Gastrocnemius medialis (tissue), 4 donors: ENCODE measurements at regions not wholly inside any gene's neighbourhood (a gene's known extent, or its start where the extent isn't known, plus 50 kb on each side); places are given as distances from the start of the nearest gene placed in this dataset.
"Not testable (repeated sequence)": the region's sequence is repeated elsewhere in the genome, so short reads cannot be mapped to it uniquely, and the experiment has no call there.

Experiments
- ATAC-seq, 2 donors: fragments of 150-250 bp; one replicate each; pipeline ENCODE4 v1.9.1; 2016
- DNase-seq, 2 donors: peaks; one replicate each; pipeline ENCODE4 v3.0.0-alpha.2; 2019
- H3K27ac ChIP-seq, 4 donors: fragments of 200-600 bp; sonication (generic); 1 replicate in 1 of 4; 2 replicates in 3 of 4; pipeline ENCODE4 v1.5.1; 2016 to 2018; ENCODE audit warnings: mild to moderate bottlenecking in 2 of 4, moderate library complexity in 1 of 4
- H3K27me3 ChIP-seq, 3 donors: fragments of 200-600 bp; sonication (generic) in 2 of 3; 1 replicate in 1 of 3; 2 replicates in 2 of 3; pipeline versions ENCODE4 v1.5.1 to v1.6.0; 2016 to 2019; ENCODE audit warnings: mild to moderate bottlenecking in 1 of 3, moderate library complexity in 1 of 3
- H3K36me3 ChIP-seq, 2 donors: fragments of 200-600 bp; sonication (generic) in 1 of 2; one replicate each; pipeline ENCODE4 v1.5.1; 2017 to 2018
- H3K4me1 ChIP-seq, 2 donors: fragments of 200-600 bp; sonication (generic) in 1 of 2; one replicate each; pipeline ENCODE4 v1.5.1; 2016 to 2017; ENCODE audit warnings: mild to moderate bottlenecking in 2 of 2
- H3K4me3 ChIP-seq, 4 donors: fragments of 200-600 bp; sonication (generic) in 3 of 4; 1 replicate in 1 of 4; 2 replicates in 3 of 4; pipeline ENCODE4 v1.5.1; 2016 to 2019; ENCODE audit warnings: mild to moderate bottlenecking in 2 of 4
- H3K9me3 ChIP-seq, 3 donors: fragments of 200-600 bp; sonication (generic) in 2 of 3; 1 replicate in 1 of 3; 2 replicates in 2 of 3; pipeline ENCODE4 v1.5.1; 2016 to 2019
- POLR2A ChIP-seq, 2 donors: fragments of 450-650 bp; IDR thresholded peaks; one replicate each; pipeline ENCODE4 v1.6.1; 2017; ENCODE audit warnings: antibody characterized with exemption in 2 of 2, mild to moderate bottlenecking in 2 of 2, moderate library complexity in 2 of 2
- in situ Hi-C, 4 donors: fragments of 200-750 bp; cut with MboI; loops; one replicate each; pipeline versions ENCODE4 v1.15.0 to v1.8.0; 2017; ENCODE audit warnings: low sequenced_read_pairs in 4 of 4
- intact Hi-C: fragments of 100-400 bp; cut with DNase I; formaldehyde crosslinking; loops from one replicate; pipeline ENCODE4 v1.15.1; 2023; ENCODE audit warnings: low total_unique reads
- TF ChIP-seq, protein P1 (sequence below), 5 experiments: fragments of 450-650 bp in 3 of 5; fragments of 200-600 bp in 2 of 5; sonication (generic) in 2 of 5; IDR thresholded peaks in 4 of 5; conservative IDR thresholded peaks in 1 of 5; 1 replicate in 4 of 5; 2 replicates in 1 of 5; pipeline ENCODE4 v1.5.1; 2016 to 2019; ENCODE audit warnings: antibody characterized with exemption in 5 of 5, mild to moderate bottlenecking in 3 of 5, moderate library complexity in 3 of 5

DNA sequence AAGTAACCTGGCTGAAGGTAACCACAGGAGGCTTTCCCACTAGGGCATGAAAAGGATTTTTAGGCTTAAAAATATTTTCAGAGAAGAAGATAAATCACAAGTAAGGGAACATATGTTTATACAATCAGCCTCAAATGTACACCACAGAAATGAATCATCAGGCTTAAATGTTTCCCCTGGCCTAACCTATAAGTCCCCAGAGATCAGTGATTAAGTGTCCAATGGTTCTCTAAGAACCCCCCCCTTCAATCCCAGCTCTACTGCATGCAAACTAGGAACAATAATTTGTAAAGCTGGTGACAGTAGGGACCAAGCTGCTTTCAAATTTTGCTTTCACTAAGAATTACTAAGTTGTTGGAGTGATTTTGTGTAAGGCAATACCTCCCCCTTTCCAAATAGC lies 431.6 kb upstream of the LMCD1 start:
- H3K4me3 ChIP-seq: no peak overlapping the region
- intact Hi-C loops (no loop called here), in situ Hi-C loops (no loop called here)
- no peaks in the 10 kb centered on the region for H3K4me1 ChIP-seq
- H3K36me3 ChIP-seq: no peaks in the 10 kb centered on the region
- TF ChIP-seq, protein P1, sequence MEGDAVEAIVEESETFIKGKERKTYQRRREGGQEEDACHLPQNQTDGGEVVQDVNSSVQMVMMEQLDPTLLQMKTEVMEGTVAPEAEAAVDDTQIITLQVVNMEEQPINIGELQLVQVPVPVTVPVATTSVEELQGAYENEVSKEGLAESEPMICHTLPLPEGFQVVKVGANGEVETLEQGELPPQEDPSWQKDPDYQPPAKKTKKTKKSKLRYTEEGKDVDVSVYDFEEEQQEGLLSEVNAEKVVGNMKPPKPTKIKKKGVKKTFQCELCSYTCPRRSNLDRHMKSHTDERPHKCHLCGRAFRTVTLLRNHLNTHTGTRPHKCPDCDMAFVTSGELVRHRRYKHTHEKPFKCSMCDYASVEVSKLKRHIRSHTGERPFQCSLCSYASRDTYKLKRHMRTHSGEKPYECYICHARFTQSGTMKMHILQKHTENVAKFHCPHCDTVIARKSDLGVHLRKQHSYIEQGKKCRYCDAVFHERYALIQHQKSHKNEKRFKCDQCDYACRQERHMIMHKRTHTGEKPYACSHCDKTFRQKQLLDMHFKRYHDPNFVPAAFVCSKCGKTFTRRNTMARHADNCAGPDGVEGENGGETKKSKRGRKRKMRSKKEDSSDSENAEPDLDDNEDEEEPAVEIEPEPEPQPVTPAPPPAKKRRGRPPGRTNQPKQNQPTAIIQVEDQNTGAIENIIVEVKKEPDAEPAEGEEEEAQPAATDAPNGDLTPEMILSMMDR (IDR thresholded peaks at IDR 0.05 in 4 of 5, conservative IDR thresholded peaks at IDR 0.05 in 1 of 5): no peak
- TF ChIP-seq POLR2A (IDR thresholded peaks at IDR 0.05): no peak
- no peaks in the 10 kb centered on the region for H3K9me3 ChIP-seq
- ATAC-seq (no peak), DNase-seq (no peak)
- H3K27ac ChIP-seq: no peak overlapping the region
- H3K27me3 ChIP-seq: no peaks in the 10 kb centered on the region

DNA sequence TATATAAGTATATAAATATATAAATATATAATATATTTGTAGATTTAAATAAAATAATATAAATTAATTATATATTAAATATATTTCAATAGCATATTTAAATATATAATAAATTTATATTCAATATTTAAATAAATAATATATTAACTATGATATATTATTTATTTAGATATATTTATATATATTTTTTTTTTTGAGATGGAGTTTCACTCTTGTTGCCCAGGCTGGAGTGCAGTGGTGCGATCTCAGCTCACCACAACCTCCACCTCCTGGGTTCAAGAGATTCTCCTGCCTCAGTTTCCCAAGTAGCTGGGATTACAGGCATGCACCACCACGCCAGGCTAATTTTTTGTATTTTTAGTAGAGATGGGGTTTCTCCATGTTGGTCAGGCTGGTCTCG lies 426.9 kb upstream of the LMCD1 start:
- H3K9me3 ChIP-seq, H3K27ac ChIP-seq, DNase-seq, H3K4me3 ChIP-seq, intact Hi-C loops, H3K27me3 ChIP-seq, ATAC-seq, H3K36me3 ChIP-seq, in situ Hi-C loops, H3K4me1 ChIP-seq: not testable (repeated sequence)

DNA sequence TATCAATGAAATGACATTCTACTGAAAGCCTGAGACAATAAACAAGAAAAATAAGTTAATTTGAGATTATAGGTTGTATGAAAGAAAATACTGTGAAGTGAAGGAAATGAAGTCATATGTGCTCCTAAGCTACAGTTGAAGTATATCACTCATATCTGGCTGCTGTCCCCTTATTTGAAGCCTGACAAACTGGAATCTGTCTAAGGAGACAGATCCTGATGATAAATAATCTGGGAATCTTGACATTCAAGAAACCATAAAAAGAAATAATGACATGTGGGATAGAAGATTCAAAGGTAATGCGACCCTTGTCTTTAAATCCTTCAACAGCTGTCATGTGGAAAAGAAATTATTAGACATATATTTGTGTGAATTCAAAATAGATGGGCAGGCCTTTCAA lies 424.5 kb upstream of the LMCD1 start:
- intact Hi-C loops (no loop called here), in situ Hi-C loops (no loop called here)
- no peak for ATAC-seq
- H3K27ac ChIP-seq: no peak overlapping the region
- TF ChIP-seq, protein P1 (IDR thresholded peaks at IDR 0.05 in 4 of 5, conservative IDR thresholded peaks at IDR 0.05 in 1 of 5): no peak
- no peak for TF ChIP-seq POLR2A (IDR thresholded peaks at IDR 0.05)
- no peaks in the 10 kb centered on the region for H3K4me1 ChIP-seq
- H3K36me3 ChIP-seq: no peaks in the 10 kb centered on the region
- H3K9me3 ChIP-seq: no peaks in the 10 kb centered on the region
- no peaks in the 10 kb centered on the region for H3K27me3 ChIP-seq
- no peak overlapping the region for H3K4me3 ChIP-seq
- no peak for DNase-seq

DNA sequence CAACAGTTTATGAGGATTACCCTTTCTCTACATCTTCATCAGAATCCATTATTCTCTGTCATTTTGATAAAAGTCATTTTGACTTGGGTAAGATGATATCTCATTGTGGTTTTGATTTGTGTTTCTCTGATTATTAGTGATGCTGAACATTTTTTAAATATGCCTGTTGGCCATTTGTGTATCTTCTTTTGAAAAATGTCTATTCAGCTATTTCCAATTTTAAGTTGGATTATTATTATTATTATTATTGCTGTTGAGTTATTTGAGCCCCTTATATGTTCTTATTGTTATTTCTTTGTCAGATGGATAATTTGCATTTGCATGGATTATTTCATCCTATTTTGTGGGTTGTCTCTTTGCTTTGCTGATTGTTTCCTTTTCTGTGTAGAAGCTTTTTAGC lies 421.2 kb upstream of the LMCD1 start:
- intact Hi-C loops: no loop called here

DNA sequence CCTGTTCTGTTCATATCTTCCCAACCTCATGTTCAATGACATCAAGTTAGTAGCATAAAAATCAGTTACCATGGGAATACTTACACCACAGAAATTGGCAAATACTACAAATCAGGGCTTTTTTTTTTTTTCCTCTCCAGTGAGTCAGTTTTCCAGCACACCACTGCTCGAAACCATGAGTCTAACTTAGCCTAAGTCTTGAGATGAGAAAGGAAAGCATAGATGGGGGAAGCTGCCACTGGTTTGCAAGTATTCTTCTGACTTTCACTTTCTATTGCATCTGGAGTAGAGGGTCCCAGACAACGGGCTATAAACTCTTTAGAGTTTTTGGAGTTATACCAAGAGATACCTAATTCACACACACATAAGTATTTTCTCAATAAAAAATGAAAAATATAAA lies 416.1 kb upstream of the LMCD1 start:
- H3K4me3 ChIP-seq: no peak overlapping the region
- intact Hi-C loops (no loop called here), in situ Hi-C loops (no loop called here)
- H3K27me3 ChIP-seq: no peaks in the 10 kb centered on the region
- H3K9me3 ChIP-seq: no peaks in the 10 kb centered on the region
- ATAC-seq (no peak), DNase-seq (no peak)
- no peak for TF ChIP-seq POLR2A (IDR thresholded peaks at IDR 0.05)
- TF ChIP-seq, protein P1 (IDR thresholded peaks at IDR 0.05 in 4 of 5, conservative IDR thresholded peaks at IDR 0.05 in 1 of 5): no peak
- no peaks in the 10 kb centered on the region for H3K36me3 ChIP-seq
- no peaks in the 10 kb centered on the region for H3K4me1 ChIP-seq
- H3K27ac ChIP-seq: no peak overlapping the region

More for the DNA sequence above, 421.2 kb upstream of the LMCD1 start:
- no peak for TF ChIP-seq POLR2A (IDR thresholded peaks at IDR 0.05)
- TF ChIP-seq, protein P1 (IDR thresholded peaks at IDR 0.05 in 4 of 5, conservative IDR thresholded peaks at IDR 0.05 in 1 of 5): no peak
- DNase-seq: no peak
- Histone ChIP-seq H3K9me3 (no peaks in the 10 kb centered on the region), H3K36me3 (no peaks in the 10 kb centered on the region), H3K27me3 (no peaks in the 10 kb centered on the region), H3K4me1 (no peaks in the 10 kb centered on the region), H3K27ac (no peak overlapping the region), H3K4me3 (no peak overlapping the region)
- no peak for ATAC-seq
- in situ Hi-C loops: no loop called here
